Trophoblast cell (in vitro differentiated cells and primary cell): ENCODE measurements at regions not wholly inside any gene's neighbourhood (a gene's known extent, or its start where the extent isn't known, plus 50 kb on each side); places are given as distances from the start of the nearest gene placed in this dataset.

Experiments used
- DNase-seq, 2 donors: peaks; one replicate each; pipeline ENCODE4 v3.0.0-alpha.2; 2016
- H2AFZ ChIP-seq: 2 replicates; pipeline ENCODE4 v1.6.1; 2013; ENCODE audit warnings: low read length, moderate library complexity, mild to moderate bottlenecking; ENCODE audit not compliant: insufficient read depth, poor library complexity
- H2AK5ac ChIP-seq: 2 replicates; pipeline ENCODE4 v1.6.1; 2013; ENCODE audit warnings: mild to moderate bottlenecking, low read length
- H2BK120ac ChIP-seq: 2 replicates; pipeline ENCODE4 v1.6.1; 2013; ENCODE audit warnings: low read length, mild to moderate bottlenecking, moderate library complexity; ENCODE audit not compliant: insufficient read depth, poor library complexity
- H2BK12ac ChIP-seq: 2 replicates; pipeline ENCODE4 v1.6.1; 2013; ENCODE audit warnings: mild to moderate bottlenecking, low read length, moderate library complexity
- H2BK5ac ChIP-seq: 2 replicates; pipeline ENCODE4 v1.6.1; 2013; ENCODE audit warnings: low read length, low read depth, moderate library complexity, mild to moderate bottlenecking; ENCODE audit not compliant: poor library complexity
- H3K14ac ChIP-seq: 2 replicates; pipeline ENCODE4 v1.6.1; 2013; ENCODE audit warnings: mild to moderate bottlenecking, low read length
- H3K18ac ChIP-seq: 2 replicates; pipeline ENCODE4 v1.6.1; 2013; ENCODE audit warnings: mild to moderate bottlenecking, low read length
- H3K23ac ChIP-seq: 2 replicates; pipeline ENCODE4 v1.6.1; 2013; ENCODE audit warnings: low read length
- H3K27ac ChIP-seq: 2 replicates; pipeline ENCODE4 v1.5.1; 2013; ENCODE audit warnings: low read depth, mild to moderate bottlenecking, inconsistent platforms, low read length, moderate library complexity
- H3K27me3 ChIP-seq: 2 replicates; pipeline ENCODE4 v1.6.1; 2013; ENCODE audit warnings: inconsistent platforms, mild to moderate bottlenecking, low read length, moderate library complexity; ENCODE audit not compliant: insufficient read depth
- H3K36me3 ChIP-seq, 2 experiments: 1 replicate in 1 of 2; 2 replicates in 1 of 2; pipeline ENCODE4 v1.6.1; 2013; ENCODE audit warnings: low read length in 2 of 2, mild to moderate bottlenecking in 2 of 2, moderate library complexity in 1 of 2; ENCODE audit not compliant: insufficient read depth in 2 of 2, control insufficient read depth in 1 of 2
- H3K4ac ChIP-seq: 2 replicates; pipeline ENCODE4 v1.6.1; 2013; ENCODE audit warnings: low read depth, mild to moderate bottlenecking, low read length, moderate library complexity
- H3K4me1 ChIP-seq, 2 experiments: 1 replicate in 1 of 2; 2 replicates in 1 of 2; pipeline ENCODE4 v1.6.1; 2013; ENCODE audit warnings: low read length in 2 of 2, mild to moderate bottlenecking in 2 of 2, moderate library complexity in 1 of 2; ENCODE audit not compliant: insufficient read depth in 2 of 2, control insufficient read depth in 1 of 2
- H3K4me2 ChIP-seq: 2 replicates; pipeline ENCODE4 v1.6.1; 2013; ENCODE audit warnings: inconsistent platforms, mild to moderate bottlenecking, low read length, moderate library complexity
- H3K4me3 ChIP-seq: 2 replicates; pipeline ENCODE4 v1.5.1; 2013; ENCODE audit warnings: mild to moderate bottlenecking, low read depth, low read length, inconsistent platforms
- H3K79me1 ChIP-seq: one replicate; pipeline ENCODE4 v1.6.1; 2013; ENCODE audit warnings: low read length
- H3K79me2 ChIP-seq: 2 replicates; pipeline ENCODE4 v1.6.1; 2013; ENCODE audit warnings: low read length, mild to moderate bottlenecking; ENCODE audit not compliant: control insufficient read depth, insufficient read depth, poor library complexity
- H3K9ac ChIP-seq: 2 replicates; pipeline ENCODE4 v1.6.1; 2013; ENCODE audit warnings: mild to moderate bottlenecking, low read length
- H3K9me3 ChIP-seq: 2 replicates; pipeline ENCODE4 v1.6.1; 2013; ENCODE audit warnings: low read depth, mild to moderate bottlenecking, control low read depth, inconsistent platforms, low read length; ENCODE audit not compliant: insufficient read depth
- H4K12ac ChIP-seq: 2 replicates; pipeline ENCODE4 v1.6.1; 2013; ENCODE audit warnings: low read depth, mild to moderate bottlenecking, low read length, moderate library complexity
- H4K8ac ChIP-seq: 2 replicates; pipeline ENCODE4 v1.6.1; 2013; ENCODE audit warnings: low read depth, mild to moderate bottlenecking, low read length, moderate library complexity
- H4K91ac ChIP-seq: one replicate; pipeline ENCODE4 v1.6.1; 2013; ENCODE audit warnings: low read depth, mild to moderate bottlenecking, low read length, moderate library complexity
- WGBS: extraction: QIAGEN DNeasy Blood & Tissue Kit; methylation state at CpG from one replicate; pipeline ENCODE4 v1.1.7; 2013; ENCODE audit warnings: missing lambda C conversion rate; ENCODE audit not compliant: insufficient read length, insufficient coverage; ENCODE audit errors: extremely low coverage; 5-methylcytosine and 5-hydroxymethylcytosine counted together

DNA sequence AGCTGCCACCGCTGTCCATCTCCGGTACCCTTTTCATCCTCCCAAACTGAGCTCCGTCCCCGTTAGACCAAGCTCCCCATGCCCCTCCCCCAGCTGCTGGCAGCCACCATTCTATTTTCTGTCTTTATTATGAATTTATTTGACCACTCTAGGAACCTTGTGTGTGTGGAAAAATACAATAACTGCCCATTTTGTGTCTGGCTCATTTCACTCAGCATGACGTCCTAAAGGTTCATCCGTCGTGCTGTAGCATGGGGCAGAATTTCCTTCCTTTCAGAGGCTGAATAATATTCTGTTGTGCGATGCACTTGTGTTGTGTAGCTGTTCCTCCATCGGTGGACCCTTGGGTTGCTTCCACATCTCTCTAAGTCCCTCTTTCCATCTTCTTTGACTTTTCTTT lies 263.1 kb downstream of the SEC14L1 start:
- Histone ChIP-seq H2AFZ (no peak overlapping the region), H2BK120ac (no peak overlapping the region), H3K27ac (no peak overlapping the region), H3K9me3 (no peaks in the 10 kb centered on the region), H4K8ac (no peak overlapping the region), H3K79me1 (no peaks in the 10 kb centered on the region), H2BK12ac (no peak overlapping the region), H4K91ac (no peak overlapping the region), H3K4me2 (no peak overlapping the region), H3K9ac (no peak overlapping the region), H3K14ac (no peak overlapping the region), H3K79me2 (peaks cover 2% of the 10 kb centered on the region), H2BK5ac (no peak overlapping the region), H3K4me1 (peaks cover 0 to 2% of the 10 kb centered on the region in 2 experiments), H3K36me3 (peaks cover 14 to 25% of the 10 kb centered on the region in 2 experiments), H3K23ac (no peak overlapping the region), H3K4ac (no peak overlapping the region), H3K18ac (no peak overlapping the region), H2AK5ac (no peak overlapping the region), H4K12ac (no peak overlapping the region), H3K4me3 (no peak overlapping the region), H3K27me3 (no peaks in the 10 kb centered on the region)
- no CpG with 5 or more reads among the region's 9 CpGs for WGBS
- no peak for DNase-seq

- H3K23ac ChIP-seq = no peak overlapping the region
- H4K12ac ChIP-seq = no peak overlapping the region
- H2AFZ ChIP-seq = no peak overlapping the region
- no peaks in the 10 kb centered on the region for H3K27me3 ChIP-seq
- peaks cover 18 to 19% of the 10 kb centered on the region in 2 experiments for H3K36me3 ChIP-seq
- H3K79me2 ChIP-seq = peaks cover 2% of the 10 kb centered on the region
- H2BK12ac ChIP-seq = no peak overlapping the region
- no peaks in the 10 kb centered on the region for H3K9me3 ChIP-seq
- H2AK5ac ChIP-seq = no peak overlapping the region
- no peaks in the 10 kb centered on the region for H3K79me1 ChIP-seq
- H3K4me1 ChIP-seq = peaks cover 5 to 12% of the 10 kb centered on the region in 2 experiments
- no peak overlapping the region for H3K9ac ChIP-seq
- H3K27ac ChIP-seq = no peak overlapping the region
- H4K91ac ChIP-seq = no peak overlapping the region
- no peak overlapping the region for H2BK5ac ChIP-seq
- H2BK120ac ChIP-seq = no peak overlapping the region
- no peak overlapping the region for H3K14ac ChIP-seq
- no peak overlapping the region for H3K4ac ChIP-seq
- H3K4me3 ChIP-seq = no peak overlapping the region
- DNase-seq = no peak
- H4K8ac ChIP-seq = no peak overlapping the region
- H3K4me2 ChIP-seq = no peak overlapping the region
- H3K18ac ChIP-seq = no peak overlapping the region
- WGBS = no CpG with 5 or more reads among the region's 20 CpGs
These were observed 264.2 kb downstream of the SEC14L1 start for GRCh38 chr17:77404812-77405581.

- no peak overlapping the region for H3K9ac ChIP-seq
These were observed 265.3 kb downstream of the SEC14L1 start for GRCh38 chr17:77405867-77406732.

DNA sequence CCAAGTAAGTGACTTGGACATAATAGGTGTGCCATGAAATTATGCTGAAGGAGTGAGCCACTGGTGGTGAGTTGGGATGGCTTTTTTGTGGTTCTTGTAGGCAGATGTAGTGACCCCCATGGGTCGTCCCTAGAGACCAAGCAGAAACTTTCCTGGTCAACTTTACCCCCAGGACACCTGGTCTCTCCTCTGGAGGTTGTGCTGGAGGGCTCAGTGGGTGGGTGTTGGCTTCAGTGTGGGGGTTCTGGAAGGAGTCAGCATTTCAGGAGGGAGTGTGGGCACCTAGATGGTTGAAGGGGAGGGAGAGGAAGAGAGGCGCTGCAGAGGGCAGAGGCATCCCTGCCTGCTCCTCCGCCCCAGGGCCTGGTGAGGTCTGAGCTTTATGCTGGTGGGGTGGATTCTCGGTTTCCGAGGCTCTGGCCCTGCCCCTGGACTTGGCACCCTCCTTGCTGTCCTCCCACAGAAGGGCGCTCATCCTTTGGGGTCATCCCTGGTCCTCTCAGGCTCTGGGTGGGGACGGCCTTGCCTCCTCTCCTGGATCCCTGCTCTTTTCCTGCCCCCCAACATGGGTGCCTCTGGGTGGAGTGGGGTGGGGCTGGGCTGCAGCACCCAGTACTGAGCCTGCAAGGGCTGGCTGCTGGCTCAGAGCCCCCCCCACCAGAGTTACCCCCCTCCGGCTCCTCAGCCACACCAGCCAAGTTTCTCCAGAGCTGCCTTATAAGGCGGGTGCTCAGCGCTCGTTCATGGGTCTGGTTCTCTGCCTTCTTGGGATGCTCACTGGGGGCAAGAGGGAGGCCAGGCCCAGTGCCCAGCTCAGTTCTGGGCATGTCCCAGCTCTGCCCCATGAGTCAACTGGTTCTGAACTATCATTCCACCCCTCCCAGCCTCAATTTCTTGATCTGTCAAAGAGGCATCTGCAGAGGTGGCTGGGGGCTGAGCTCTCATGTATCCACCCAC lies 266.8 kb downstream of the SEC14L1 start:
- no peak overlapping the region for H3K27ac ChIP-seq
- peak overlapping the region; percentile 6 for H3K18ac ChIP-seq
- H2AFZ ChIP-seq = no peak overlapping the region
- H3K23ac ChIP-seq = no peak overlapping the region
- H2BK12ac ChIP-seq = no peak overlapping the region
- H3K36me3 ChIP-seq = peaks cover 12 to 18% of the 10 kb centered on the region in 2 experiments
- H3K9ac ChIP-seq = no peak overlapping the region
- no CpG with 5 or more reads among the region's 11 CpGs for WGBS
- no peak overlapping the region for H2BK120ac ChIP-seq
- H3K9me3 ChIP-seq = no peaks in the 10 kb centered on the region
- H3K79me1 ChIP-seq = no peaks in the 10 kb centered on the region
- no peaks in the 10 kb centered on the region for H3K79me2 ChIP-seq
- H4K91ac ChIP-seq = no peak overlapping the region
- no peak overlapping the region for H3K4me2 ChIP-seq
- peak overlapping the region; percentile 1 for H3K4ac ChIP-seq
- DNase-seq = no peak
- H4K8ac ChIP-seq = no peak overlapping the region
- no peak overlapping the region for H3K4me3 ChIP-seq
- peaks cover 5 to 12% of the 10 kb centered on the region in 2 experiments for H3K4me1 ChIP-seq
- no peaks in the 10 kb centered on the region for H3K27me3 ChIP-seq
- H2AK5ac ChIP-seq = no peak overlapping the region
- H2BK5ac ChIP-seq = no peak overlapping the region
- no peak overlapping the region for H3K14ac ChIP-seq
- no peak overlapping the region for H4K12ac ChIP-seq

More at GRCh38 chr17:77405867-77406732, 265.3 kb downstream of the SEC14L1 start:
- H3K14ac ChIP-seq = no peak overlapping the region
- peaks cover 5 to 12% of the 10 kb centered on the region in 2 experiments for H3K4me1 ChIP-seq
- H3K27me3 ChIP-seq = no peaks in the 10 kb centered on the region
- H2AK5ac ChIP-seq = no peak overlapping the region
- DNase-seq = no peak
- peaks cover 18 to 22% of the 10 kb centered on the region in 2 experiments for H3K36me3 ChIP-seq
- no peak overlapping the region for H3K4me2 ChIP-seq
- no peak overlapping the region for H4K91ac ChIP-seq
- H3K18ac ChIP-seq = no peak overlapping the region
- H3K27ac ChIP-seq = no peak overlapping the region
- H3K4me3 ChIP-seq = no peak overlapping the region
- WGBS = no CpG with 5 or more reads among the region's 11 CpGs
- H2BK12ac ChIP-seq = no peak overlapping the region
- no peak overlapping the region for H2BK5ac ChIP-seq
- H3K79me2 ChIP-seq = no peaks in the 10 kb centered on the region
- H4K12ac ChIP-seq = no peak overlapping the region
- no peaks in the 10 kb centered on the region for H3K79me1 ChIP-seq
- no peak overlapping the region for H3K4ac ChIP-seq
- H4K8ac ChIP-seq = no peak overlapping the region
- no peak overlapping the region for H3K23ac ChIP-seq
- no peak overlapping the region for H2BK120ac ChIP-seq
- no peaks in the 10 kb centered on the region for H3K9me3 ChIP-seq
- H2AFZ ChIP-seq = no peak overlapping the region
